Kasumi-1 (cell line): ENCODE measurements at regions not wholly inside any gene's neighbourhood (a gene's known extent, or its start where the extent isn't known, plus 50 kb on each side); places are given as distances from the start of the nearest gene placed in this dataset.

ENCODE experiments used
- DNase-seq, 2 experiments: peaks; one replicate each; lab custom pipeline; 2025; lab: John Stamatoyannopoulos, UW

DNA sequence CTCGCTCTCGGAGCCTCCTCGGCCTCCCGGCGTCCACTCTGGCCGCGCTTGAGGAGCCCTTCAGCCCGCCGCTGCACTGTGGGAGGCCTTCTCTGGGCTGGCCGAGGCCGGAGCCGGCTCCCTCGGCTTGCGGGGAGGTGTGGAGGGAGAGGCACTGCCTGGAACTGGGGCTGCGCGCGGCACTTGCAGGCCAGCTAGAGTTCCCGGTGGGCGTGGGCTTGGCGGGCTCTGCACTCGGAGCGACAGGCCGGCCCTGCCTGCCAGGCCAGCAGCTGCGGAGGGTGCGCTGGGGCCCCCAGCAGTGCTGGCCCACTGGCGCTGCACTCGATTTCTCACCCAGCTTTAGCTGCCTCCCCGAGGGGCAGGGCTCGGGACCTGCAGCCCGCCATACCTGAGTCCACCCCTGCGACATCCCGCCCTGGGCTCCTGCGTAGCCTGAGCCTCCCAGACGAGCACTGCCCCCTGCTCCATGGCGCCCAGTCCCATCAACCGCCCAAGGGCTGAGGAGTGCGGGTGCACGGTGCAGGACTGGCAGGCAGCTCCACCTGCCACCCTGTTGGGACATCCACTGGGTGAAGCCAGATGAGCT, 765.0 kb downstream of the IGSF11 start:
- no peak for DNase-seq

DNA sequence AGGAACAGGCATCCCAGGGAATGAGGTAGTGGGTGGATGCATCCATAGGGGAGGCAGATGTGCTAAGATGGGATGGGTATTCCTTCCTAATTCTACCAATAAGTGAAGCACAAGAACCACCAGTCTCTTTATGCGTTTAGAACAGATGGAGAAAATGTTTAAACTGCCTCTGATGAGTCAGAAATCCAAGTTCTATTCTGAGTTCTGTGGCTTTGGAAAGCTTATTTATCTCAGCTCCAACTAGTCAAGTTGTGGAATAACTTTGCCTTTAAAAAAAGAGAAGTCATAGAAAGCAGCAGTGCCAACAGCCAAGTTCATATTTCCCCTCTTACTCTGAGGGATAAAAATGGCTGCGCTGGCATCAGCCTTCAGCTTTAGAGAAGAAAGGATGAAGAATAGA, 761.7 kb downstream of the IGSF11 start:
- DNase-seq, result peak; percentile 32 to 36

DNA sequence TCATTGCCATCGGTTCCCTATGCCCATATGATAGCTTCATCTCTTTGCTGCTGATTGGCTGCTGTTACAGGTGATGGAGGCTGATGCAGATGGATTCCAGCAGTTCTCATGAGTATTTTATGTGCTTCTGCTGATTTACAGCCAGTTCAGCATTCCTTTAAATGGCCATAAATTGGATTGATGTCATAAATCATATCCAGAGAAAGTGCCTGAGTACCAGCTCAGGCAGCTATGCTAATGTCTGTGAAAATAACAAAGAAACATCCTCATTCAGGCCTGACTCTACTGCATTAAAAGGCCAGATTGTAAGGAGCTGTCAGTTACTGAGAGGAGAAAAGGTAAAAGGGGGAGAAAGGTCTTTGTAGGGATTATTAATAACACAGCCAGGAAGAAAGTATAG, 756.8 kb downstream of the IGSF11 start:
- no peak for DNase-seq

DNA sequence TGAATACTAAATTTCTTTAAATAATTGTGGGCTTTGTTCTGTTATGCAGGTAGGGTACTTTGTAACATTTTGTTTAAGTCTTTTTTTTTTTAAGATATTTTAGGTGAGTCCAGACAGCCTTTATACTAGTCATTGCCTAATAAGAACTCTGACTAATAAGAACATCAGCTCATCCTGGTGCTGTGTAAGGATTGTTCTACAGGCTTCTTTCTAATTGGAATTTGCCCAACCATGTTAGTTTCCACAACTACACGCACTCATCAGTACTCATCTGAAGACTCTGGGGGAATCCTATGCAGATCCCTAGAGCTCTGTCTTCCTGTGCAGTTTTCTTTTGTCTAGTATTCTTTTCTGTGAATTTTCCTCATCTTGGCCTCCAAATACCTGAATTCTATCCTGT, 741.8 kb downstream of the IGSF11 start:
- DNase-seq, result no peak

DNA sequence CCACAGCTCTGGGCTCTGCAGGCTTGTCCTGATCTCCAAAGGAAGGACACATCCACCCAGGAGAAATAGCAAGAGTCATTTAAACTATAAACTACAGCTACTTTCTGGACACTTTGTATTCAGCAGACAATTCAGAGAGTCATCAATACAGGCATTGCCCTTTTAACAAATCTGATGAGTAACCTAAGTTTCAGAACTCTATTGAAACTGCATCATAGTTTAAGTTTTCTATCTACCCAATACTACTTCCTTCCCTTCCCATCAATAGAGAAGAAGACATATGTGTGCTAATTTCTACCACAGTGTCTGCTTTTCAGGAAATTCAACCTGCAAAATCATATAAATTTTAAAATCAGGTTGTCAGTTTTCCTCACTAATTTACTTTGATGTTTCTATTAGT, 736.5 kb downstream of the IGSF11 start:
- DNase-seq, result no peak

DNA sequence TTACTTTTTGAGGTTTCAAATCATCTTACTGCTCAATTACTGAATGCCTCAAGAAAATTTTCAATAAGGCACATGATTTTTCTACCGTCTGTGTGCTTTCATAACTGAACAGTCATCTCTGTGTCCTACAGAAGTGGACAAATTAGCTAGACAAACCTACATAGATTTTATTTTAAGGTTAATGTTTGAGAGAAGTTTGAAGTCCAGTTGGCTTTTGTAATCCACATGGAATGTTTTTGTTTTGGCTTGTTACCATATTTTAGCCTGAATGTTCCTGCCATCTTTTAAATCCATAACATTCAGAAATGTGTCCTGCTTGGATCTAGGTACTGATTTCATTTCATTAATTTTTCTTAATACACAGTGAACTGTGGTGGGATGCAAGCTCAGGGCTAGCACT, 730.1 kb downstream of the IGSF11 start:
- DNase-seq, result no peak

DNA sequence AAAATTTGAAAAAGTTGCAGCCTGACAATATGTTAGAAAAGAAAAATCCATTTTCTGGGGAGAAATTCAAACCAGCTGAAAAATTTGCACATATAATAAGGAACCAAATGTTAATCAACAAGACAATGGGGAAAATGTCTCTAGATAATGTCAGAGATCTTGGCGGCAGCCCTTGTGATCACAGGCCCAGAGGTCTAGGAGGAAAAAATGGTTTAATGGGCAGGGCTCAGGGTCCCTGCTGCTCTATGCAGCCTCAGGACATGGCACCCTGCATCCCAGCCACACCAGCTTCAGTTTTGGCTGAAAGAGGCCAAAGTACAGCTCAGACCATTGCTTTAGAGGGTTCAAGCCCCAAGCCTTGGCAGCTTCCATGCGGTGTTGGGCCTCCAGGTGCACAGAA, 701.9 kb downstream of the IGSF11 start:
- DNase-seq, result no peak

DNA sequence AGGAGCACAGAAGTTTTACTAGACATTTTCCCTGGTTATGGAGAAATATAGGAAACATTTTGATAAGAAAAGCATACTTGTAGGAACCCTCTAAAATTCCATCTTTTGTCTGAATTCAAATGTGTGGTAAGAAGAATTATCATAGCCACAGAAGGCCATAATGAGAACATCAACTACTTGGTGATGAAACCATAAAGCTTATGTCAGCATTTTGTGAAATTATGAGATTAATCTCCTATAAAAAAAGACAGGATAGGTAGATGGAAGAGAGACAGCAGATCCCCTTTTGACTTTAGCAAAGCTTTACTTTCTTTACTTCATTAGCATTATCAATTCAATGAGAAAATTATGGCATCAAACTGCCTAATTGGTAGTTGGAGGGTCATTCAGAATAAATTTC, 697.0 kb downstream of the IGSF11 start:
- no peak for DNase-seq

DNA sequence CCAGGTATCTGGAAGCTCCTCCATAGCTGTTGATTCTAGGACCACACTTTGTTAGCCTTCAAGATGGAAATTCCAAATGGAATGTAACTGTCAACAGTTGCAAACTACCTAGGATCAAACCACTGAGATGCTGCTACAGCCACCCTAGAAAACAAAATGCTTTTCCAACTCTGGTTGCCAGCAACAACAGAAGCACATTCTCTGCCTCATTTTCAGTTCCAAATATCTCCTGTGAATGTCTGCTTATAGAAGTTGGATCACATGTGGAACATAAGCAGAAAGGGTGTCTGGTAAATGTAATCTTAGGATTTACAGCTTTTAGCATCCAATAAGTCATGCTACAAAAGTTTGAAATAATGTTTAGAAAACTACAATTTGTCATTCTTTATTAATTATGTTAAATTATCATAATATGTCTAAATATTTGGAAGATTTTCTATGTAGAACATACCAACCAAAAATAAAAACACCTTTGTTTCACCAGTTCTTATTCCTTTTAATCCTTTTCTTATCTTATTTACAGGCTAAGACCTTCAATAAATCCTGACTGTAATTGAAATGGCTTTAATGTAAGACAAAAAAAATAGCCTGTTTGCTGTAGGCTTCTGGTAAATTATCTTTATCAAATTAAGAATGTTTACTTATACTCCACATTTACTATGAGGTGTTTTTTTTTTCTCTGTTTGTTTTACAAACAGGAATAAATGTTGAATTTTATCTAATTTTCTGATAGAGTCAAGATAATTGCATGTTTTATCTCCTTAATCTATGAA, 687.1 kb downstream of the IGSF11 start:
- DNase-seq, result no peak

DNA sequence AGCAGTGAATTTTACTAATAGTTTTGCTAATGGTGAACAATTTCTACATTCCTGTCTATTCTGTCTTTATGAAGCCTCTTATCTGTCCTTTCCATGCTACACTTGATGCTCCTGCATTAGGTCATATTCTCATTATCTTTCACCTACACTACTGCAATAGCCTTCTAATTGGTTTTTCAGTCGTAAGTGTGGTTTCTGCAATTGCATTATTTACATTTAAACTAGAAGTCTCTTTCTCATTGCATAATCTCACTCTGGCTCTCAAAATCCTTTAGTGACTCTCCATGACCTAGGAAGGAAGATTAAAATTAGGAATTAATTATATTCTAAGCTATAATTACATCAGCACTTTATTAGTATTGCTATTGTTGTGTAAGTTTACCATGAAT, 686.5 kb downstream of the IGSF11 start:
- DNase-seq, result no peak

DNA sequence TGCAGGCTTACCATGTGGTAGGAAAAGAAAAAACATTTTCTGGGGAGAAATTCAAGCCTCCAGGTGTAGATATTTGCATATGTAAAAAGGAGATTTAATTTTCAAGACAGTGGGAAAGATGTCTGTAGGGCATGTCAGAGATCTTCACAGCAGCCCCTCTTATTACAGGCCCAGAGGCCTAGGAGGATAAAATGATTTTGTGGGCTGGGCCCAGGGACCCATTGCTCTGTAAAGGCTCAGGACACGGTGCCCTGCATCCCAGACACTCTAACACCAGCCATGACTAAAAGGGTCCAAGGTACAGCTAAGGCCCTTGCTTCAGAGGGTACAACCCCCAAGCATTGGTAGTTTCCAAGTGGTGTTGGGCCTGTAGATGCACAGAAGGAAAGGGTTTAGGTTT, 680.1 kb downstream of the IGSF11 start:
- DNase-seq, result no peak

DNA sequence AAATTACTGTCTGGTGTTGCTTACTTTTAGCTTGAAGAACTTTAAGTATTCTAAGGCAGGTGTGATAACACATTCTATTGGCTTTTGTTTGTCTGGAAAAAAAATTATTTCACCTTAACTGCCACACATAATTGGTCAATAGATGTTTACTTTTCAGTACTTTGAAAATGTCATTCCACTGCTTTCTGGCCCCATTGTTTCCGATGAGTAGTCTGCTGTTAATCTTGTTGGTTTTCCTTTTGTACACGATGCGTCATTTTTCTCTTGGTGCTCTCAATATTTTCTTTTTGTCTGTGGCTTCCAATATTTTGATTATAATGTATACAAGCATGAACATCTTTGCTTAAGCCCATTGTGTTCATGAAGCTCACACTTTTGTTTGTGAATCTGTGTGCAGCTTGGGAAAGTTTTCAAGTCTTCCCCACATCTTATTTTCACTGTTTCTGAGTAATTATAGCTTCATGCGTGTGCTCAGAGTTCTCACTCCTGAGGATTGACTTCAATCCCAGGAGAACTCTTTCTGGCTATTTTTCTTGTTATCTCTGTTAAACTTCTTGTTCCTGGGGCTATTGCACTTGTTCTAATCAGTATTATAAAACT, 664.7 kb downstream of the IGSF11 start:
- peak; percentile 8 to 15 for DNase-seq

DNA sequence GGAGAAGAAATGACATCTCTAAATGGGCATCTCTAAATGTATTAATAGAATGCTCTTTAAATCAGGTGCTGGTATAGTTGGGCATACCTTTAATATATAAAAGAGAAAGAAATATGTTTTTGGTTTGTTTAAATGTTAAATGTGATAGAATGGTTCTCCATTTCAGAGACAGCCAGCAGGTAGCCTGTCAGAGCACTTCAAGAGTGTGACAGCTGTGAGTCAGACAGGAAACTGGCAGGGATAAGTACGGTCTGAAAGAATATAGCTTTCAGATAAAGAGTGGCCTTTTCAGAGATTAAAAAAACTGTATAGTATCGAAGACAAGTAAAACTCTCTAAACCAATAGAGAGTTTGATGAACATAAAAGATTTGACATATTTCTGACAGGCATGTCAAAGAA, 654.1 kb downstream of the IGSF11 start:
- peak; percentile 24 to 27 for DNase-seq

DNA sequence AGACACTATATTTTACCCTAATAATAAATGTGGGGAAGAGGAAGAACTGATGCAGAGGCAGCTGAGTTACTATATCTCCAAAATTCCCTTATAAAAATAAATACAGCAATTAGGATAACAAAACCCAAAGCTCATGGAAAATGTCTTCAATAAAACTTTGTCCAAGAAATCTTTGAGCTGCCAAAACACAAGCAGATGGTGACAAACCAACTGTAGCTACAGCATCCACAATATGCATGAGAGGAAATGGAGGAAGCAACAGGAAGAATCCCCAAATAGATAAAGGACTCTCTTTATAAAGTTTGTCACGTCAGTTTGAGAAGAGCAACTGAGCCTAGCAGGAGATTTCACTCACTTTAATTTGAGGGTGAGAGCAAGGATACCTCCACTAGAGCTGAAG, 638.2 kb downstream of the IGSF11 start:
- no peak for DNase-seq

DNA sequence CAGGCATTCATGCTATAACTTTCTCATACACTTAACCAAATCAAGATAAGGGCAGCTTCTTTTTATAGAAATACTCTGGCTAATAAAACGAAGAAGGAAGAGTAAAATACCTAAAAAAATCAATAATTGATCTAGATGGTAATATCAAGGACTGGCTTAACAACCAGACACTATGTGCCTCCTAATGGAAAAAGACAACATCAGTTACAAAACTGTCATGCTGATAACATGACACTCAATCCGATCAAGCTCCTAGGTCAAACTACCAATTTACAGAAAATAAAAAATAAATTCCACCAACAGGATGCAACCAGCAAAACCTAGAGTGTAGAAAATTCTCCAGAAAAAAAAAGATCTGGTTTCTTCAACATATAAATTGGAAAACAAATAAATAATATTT, 634.6 kb downstream of the IGSF11 start:
- no peak for DNase-seq

DNA sequence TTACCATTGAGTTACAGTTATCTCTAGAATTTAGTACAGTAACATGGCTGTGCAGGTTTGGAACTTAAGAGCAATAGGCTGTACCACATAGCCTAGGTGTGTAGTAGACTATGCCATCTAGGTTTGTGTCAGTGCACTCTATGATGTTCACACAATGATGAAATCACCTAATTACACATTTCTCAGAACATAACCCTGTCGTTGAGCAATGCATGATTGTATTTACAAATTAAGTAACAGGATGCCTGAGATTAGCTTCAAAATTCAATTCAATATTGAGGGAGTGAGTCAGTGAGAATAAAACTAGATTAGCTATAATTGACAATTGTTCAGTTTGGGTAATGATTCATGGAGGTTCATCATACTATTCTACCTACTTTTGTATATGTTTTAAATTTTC, 633.8 kb downstream of the IGSF11 start:
- DNase-seq, result no peak

DNA sequence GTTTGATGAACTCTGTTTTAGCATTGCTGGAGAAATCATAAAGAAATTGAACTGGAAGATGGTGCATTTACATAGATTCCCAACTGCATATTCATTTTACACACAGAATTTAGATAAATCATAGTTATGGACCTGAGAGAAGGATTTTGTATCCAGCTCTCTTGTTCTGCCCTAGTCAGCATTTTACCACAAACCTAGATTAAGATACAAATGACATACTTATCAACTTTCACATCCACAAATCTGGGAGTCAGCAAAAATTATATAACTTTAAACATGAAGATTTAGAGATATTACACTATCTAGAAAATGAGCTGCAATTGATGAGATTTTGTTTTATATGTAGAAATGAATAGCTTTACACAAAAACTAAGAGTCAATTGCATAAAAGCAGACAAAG, 632.8 kb downstream of the IGSF11 start:
- DNase-seq, result no peak

DNA sequence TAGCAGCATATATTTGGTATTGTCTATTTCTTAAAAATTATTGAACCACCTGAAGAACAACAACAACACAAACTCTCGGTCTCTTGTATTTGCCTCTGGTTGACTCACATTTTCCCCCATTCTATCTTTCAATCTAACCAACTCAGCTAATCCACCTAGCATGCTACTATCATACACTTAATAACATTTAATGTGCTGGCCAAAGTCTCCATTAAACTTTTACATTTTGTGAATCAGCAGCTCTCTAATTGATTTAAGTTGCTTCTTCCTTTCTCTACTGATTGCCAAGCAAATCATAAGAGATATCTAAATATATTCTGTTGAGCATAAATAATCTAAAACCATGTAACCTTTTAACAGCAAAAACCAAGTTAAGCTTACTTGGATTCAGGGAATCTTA, 631.7 kb downstream of the IGSF11 start:
- DNase-seq, result no peak

DNA sequence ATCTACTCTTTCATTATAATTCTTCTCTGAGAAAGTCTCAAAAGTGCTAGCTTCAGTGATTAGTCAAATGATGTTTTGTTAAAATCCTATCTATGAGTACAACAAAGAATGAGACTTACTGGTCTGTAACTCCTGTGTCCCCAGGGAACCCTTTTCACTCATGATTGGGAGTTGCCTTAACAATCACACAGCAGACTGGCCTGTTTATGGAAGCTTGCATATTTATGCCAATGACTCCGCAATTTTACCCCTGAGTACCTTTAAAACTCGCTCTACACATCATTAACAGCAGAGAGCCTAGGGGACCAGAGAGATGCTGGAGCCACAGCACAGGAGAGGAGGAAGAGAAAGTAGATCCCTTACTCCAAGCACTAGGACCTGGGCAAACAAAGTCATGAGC, 628.1 kb downstream of the IGSF11 start:
- no peak for DNase-seq

DNA sequence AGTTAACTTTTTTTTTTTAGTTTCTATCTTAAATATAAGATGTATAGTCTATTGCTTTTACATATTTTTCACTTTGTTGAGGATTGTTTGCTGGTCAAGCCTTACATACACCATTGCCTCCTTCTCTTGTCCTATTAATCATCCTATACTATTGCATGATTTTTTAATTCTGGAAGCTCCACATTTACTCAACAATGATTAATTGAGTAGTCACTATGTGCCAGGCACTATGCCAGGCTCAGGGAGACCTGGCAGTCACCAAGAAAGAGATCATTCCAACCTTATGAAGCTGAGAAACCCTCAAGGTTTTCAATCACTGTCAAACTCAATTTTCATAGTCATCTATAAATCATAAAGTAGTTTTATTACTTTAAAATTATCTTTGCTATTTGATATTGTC, 626.2 kb downstream of the IGSF11 start:
- no peak for DNase-seq

DNA sequence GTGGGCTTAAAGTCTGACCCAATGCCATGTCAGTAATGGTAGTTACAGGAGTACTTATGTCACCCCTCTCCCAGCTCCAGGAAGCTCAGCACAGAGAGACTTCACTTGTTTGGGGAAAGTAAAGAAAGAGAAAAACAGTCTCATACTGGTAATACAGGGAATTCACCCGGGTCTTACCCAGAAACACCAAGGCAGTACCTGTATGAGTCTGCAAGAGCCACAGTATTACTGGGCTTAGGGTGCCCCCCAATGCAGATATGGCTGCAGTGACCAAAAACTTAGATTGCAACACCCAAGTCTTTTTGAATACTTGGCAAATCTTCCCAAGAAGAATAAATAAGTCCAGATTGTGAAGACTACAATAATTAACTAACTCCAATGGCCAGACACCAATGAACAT, 622.1 kb downstream of the IGSF11 start:
- DNase-seq, result no peak

DNA sequence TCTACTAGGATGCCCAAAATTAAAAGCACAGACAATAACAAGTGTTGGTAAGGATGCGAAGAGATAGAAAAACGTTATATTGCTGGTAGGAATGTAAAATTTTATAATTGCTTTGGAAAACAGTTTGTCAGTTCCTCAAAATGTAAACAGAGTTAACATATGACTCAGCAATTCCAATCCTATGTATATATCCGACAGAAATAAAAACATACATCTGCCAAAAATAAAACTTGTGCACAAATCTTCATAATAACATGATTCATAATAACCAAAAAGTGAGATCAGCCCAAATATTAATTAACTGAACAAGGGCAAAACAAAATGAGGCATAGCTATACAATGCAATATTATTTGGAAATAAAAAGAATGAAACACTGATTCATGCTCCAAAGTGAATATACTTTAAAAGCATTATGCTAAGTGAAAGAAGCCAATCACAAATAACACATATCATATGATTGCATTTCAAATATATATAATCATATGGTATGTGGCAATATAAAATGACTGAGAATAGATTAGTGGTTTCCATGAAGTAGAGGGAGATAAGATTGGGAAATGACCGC, 609.3 kb downstream of the IGSF11 start:
- DNase-seq, result no peak

DNA sequence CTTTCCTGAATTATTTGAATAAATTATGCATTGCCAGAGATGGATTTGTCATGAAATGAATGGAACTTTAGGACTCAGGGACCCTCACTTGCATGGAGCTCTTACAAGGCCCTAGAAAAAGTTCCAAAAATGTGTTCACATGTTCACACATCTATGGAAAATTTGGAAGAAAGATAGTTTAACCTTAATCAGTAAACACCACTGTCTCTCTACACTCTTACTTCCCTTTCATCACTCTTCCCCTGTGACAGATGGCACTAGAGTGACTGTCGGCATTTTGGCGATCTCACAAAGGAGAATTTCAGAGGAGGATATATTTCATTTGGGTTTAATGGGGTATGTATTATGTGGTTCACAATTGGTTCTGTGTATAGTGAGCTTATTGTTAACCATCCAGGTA, 600.8 kb downstream of the IGSF11 start:
- DNase-seq, result no peak
